Breast epithelium (tissue), 3 donors: ENCODE measurements at regions not wholly inside any gene's neighbourhood (a gene's known extent, or its start where the extent isn't known, plus 50 kb on each side); places are given as distances from the start of the nearest gene placed in this dataset.

Experiments used
- CTCF ChIP-seq, 3 donors: fragments of 450-650 bp; IDR thresholded peaks; one replicate each; pipeline ENCODE4 v1.5.1; 2016 to 2017; ENCODE audit warnings: antibody characterized with exemption in 3 of 3, mild to moderate bottlenecking in 3 of 3, moderate library complexity in 3 of 3
- POLR2A ChIP-seq: fragments of 450-650 bp; IDR thresholded peaks from one replicate; pipeline ENCODE4 v1.6.1; 2016; ENCODE audit warnings: antibody characterized with exemption, mild to moderate bottlenecking, moderate library complexity
- POLR2AphosphoS5 ChIP-seq, 3 donors: sonication (generic); formaldehyde crosslinking; IDR thresholded peaks; one replicate each; pipeline ENCODE4 v1.6.1; 2017; ENCODE audit warnings: antibody characterized with exemption in 3 of 3

DNA sequence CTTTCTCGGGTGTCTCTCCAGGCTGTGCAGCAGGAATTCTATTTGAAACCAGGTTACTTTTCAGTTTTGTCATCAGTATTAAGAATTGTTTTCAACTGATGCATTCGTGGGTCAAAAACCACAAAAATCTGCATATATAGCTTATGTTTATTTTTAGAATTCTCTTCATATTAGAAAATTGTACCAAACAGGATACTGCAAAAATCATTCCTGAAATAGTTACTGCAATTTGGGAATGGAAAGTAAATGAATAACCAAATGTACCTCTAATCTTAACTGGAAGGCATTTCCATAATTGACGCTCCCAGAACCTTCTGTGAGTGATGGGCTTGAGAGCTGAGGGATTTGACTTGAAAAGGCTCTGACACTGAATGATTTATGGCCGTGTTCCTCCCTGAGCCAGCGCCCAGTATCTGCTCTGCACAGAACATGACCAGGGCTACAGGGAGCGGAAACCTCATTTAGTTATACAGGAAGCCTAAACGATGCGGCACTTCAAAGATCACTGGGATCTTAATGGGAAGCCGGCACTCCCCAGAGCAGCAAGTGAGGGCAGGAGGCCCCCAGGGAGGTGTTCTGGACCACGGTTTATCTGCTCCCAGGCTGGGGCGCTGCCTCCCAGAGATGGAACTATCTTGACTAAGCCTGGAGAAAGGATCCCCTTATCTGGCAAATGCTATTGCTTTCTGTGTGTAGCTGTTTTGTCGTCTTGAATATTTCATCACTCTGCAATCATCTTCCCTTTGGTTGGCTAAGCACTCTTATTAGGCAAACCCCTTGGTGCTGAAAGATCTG lies 446.0 kb downstream of the QKI start:
- no peak for TF ChIP-seq CTCF (IDR thresholded peaks at IDR 0.05)
- TF ChIP-seq POLR2A: no peak
- no peak for TF ChIP-seq POLR2AphosphoS5 (IDR thresholded peaks at IDR 0.05)
